ENCODE measurements at regions not wholly inside any gene's neighbourhood (a gene's known extent, or its start where the extent isn't known, plus 50 kb on each side); places are given as distances from the start of the nearest gene placed in this dataset.

GRCh38 chr11:69545976-69546617 lies 64.6 kb downstream of the LINC01488 start:
- Histone ChIP-seq H3K4me3 (no peak overlapping the region), H3K9me3 (peaks cover 0 to 22% (median 12%) of the 10 kb centered on the region in 3 donors), H3K4me1 (peaks cover 0 to 9% (median 8%) of the 10 kb centered on the region in 4 donors), H3K27me3 (no peaks in the 10 kb centered on the region), H3K36me3 (no peaks in the 10 kb centered on the region), H3K27ac (no peak overlapping the region)
- intact Hi-C loops (cut with DNase I; ENCODE audit: low total_unique reads) = no loop called here
- TF ChIP-seq CTCF (IDR thresholded peaks at IDR 0.05) = no peak
- peak in 1 of 2 donors; percentile 51 for DNase-seq

GRCh38 chr11:69546735-69547370 lies 65.4 kb downstream of the LINC01488 start:
- peaks cover 0 to 2% (median under 1%) of the 10 kb centered on the region in 4 donors for H3K4me1 ChIP-seq
- no peaks in the 10 kb centered on the region for H3K36me3 ChIP-seq
- no peak overlapping the region for H3K27ac ChIP-seq
- H3K27me3 ChIP-seq = no peaks in the 10 kb centered on the region
- DNase-seq = peak in 1 of 2 donors; percentile 23
- intact Hi-C loops (cut with DNase I; ENCODE audit: low total_unique reads) = no loop called here
- no peak for TF ChIP-seq CTCF (IDR thresholded peaks at IDR 0.05)
- no peak overlapping the region for H3K4me3 ChIP-seq
- peaks cover 0 to 29% (median 18%) of the 10 kb centered on the region in 3 donors for H3K9me3 ChIP-seq

- no peak for TF ChIP-seq CTCF (IDR thresholded peaks at IDR 0.05)
- intact Hi-C loops (cut with DNase I; ENCODE audit: low total_unique reads) = no loop called here
Observed at GRCh38 chr11:69550846-69551245, 69.4 kb downstream of the LINC01488 start.

GRCh38 chr11:69551963-69552362 lies 70.5 kb downstream of the LINC01488 start:
- Histone ChIP-seq H3K27me3 (no peaks in the 10 kb centered on the region), H3K27ac (no peak overlapping the region), H3K9me3 (peaks cover 0 to 29% (median 18%) of the 10 kb centered on the region in 3 donors), H3K4me3 (no peak overlapping the region), H3K4me1 (no peaks in the 10 kb centered on the region), H3K36me3 (no peaks in the 10 kb centered on the region)
- peak in 1 of 2 donors; percentile 17 for DNase-seq
- intact Hi-C loops (cut with DNase I; ENCODE audit: low total_unique reads) = no loop called here
- TF ChIP-seq CTCF (IDR thresholded peaks at IDR 0.05) = no peak

More at GRCh38 chr11:69550846-69551245, 69.4 kb downstream of the LINC01488 start:
- DNase-seq = no peak
- H3K4me1 ChIP-seq = no peaks in the 10 kb centered on the region
- no peaks in the 10 kb centered on the region for H3K36me3 ChIP-seq
- H3K9me3 ChIP-seq = peaks cover 0 to 29% (median 18%) of the 10 kb centered on the region in 3 donors
- no peak overlapping the region for H3K4me3 ChIP-seq
- no peak overlapping the region for H3K27ac ChIP-seq
- H3K27me3 ChIP-seq = no peaks in the 10 kb centered on the region

GRCh38 chr11:69552951-69553350 lies 71.5 kb downstream of the LINC01488 start:
- Histone ChIP-seq H3K4me3 (no peak overlapping the region), H3K9me3 (peaks cover 0 to 29% (median 18%) of the 10 kb centered on the region in 3 donors), H3K36me3 (no peaks in the 10 kb centered on the region), H3K27ac (no peak overlapping the region), H3K27me3 (no peaks in the 10 kb centered on the region), H3K4me1 (peaks cover 0 to under 1% (median 0%) of the 10 kb centered on the region in 4 donors)
- peak in 1 of 2 donors; percentile 41 for DNase-seq
- intact Hi-C loops (cut with DNase I; ENCODE audit: low total_unique reads) = no loop called here
- no peak for TF ChIP-seq CTCF (IDR thresholded peaks at IDR 0.05)
